Daoy (cell line): ENCODE measurements at regions not wholly inside any gene's neighbourhood (a gene's known extent, or its start where the extent isn't known, plus 50 kb on each side); places are given as distances from the start of the nearest gene placed in this dataset.
"Not testable (repeated sequence)": the region's sequence is repeated elsewhere in the genome, so short reads cannot be mapped to it uniquely, and the experiment has no call there.

Experiments
- DNase-seq: peaks from one replicate; pipeline ENCODE4 v3.0.0-alpha.2; 2015; ENCODE audit warnings: low read depth

- DNase-seq, result no peak
Observed at GRCh38 chr6:51141080-51141479, 322.4 kb downstream of the TFAP2B start.

- DNase-seq, result no peak
Observed at GRCh38 chr6:51147756-51148155, 329.1 kb downstream of the TFAP2B start.

- no peak for DNase-seq
Observed at GRCh38 chr6:51152594-51152993, 333.9 kb downstream of the TFAP2B start.

- no peak for DNase-seq
Observed at GRCh38 chr6:51153109-51153508, 334.4 kb downstream of the TFAP2B start.

GRCh38 chr6:51154925-51155324 is 336.3 kb downstream of the TFAP2B start:
- DNase-seq, result not testable (repeated sequence)

- DNase-seq, result not testable (repeated sequence)
Observed at GRCh38 chr6:51159260-51159659, 340.6 kb downstream of the TFAP2B start.

- DNase-seq, result no peak
Observed at GRCh38 chr6:51161752-51162151, 343.1 kb downstream of the TFAP2B start.

GRCh38 chr6:51163843-51164529 is 345.3 kb downstream of the TFAP2B start:
- no peak for DNase-seq

GRCh38 chr6:51166914-51167313 is 348.2 kb downstream of the TFAP2B start:
- no peak for DNase-seq

GRCh38 chr6:51167468-51167867 is 348.8 kb downstream of the TFAP2B start:
- DNase-seq, result no peak

- DNase-seq, result no peak
Observed at GRCh38 chr6:51182827-51183226, 364.2 kb downstream of the TFAP2B start.

GRCh38 chr6:51184046-51184445 is 365.4 kb downstream of the TFAP2B start:
- no peak for DNase-seq

- DNase-seq, result not testable (repeated sequence)
Observed at GRCh38 chr6:51193163-51193562, 374.5 kb downstream of the TFAP2B start.

GRCh38 chr6:51199105-51199552 is 380.5 kb downstream of the TFAP2B start:
- DNase-seq, result no peak

- no peak for DNase-seq
Observed at GRCh38 chr6:51199733-51200260, 381.1 kb downstream of the TFAP2B start.

- DNase-seq, result no peak
Observed at GRCh38 chr6:51200676-51201075, 382.0 kb downstream of the TFAP2B start.

- DNase-seq, result not testable (repeated sequence)
Observed at GRCh38 chr6:51202653-51203052, 384.0 kb downstream of the TFAP2B start.

- no peak for DNase-seq
Observed at GRCh38 chr6:51203504-51203903, 384.8 kb downstream of the TFAP2B start.

GRCh38 chr6:51206686-51207085 is 388.0 kb downstream of the TFAP2B start:
- DNase-seq, result not testable (repeated sequence)

- no peak for DNase-seq
Observed at GRCh38 chr6:51209651-51210050, 391.0 kb downstream of the TFAP2B start.

- no peak for DNase-seq
Observed at GRCh38 chr6:51213811-51214210, 395.1 kb downstream of the TFAP2B start.

GRCh38 chr6:51214442-51214841 is 395.8 kb downstream of the TFAP2B start:
- DNase-seq, result no peak

GRCh38 chr6:51218181-51218580 is 399.5 kb downstream of the TFAP2B start:
- DNase-seq, result no peak
